HG02588 (cell line): ENCODE measurements at regions not wholly inside any gene's neighbourhood (a gene's known extent, or its start where the extent isn't known, plus 50 kb on each side); places are given as distances from the start of the nearest gene placed in this dataset.

Experiments
- ATAC-seq: cut with Tn5 transposase; IDR thresholded peaks from one replicate; pipeline ENCODE4 v1.9.1; 2021; ENCODE audit warnings: mild to moderate bottlenecking, moderate library complexity; ENCODE audit not compliant: unreplicated experiment

GRCh38 chr6:167766986-167767714 lies 59.6 kb upstream of the AFDN start:
- no peak for ATAC-seq

GRCh38 chr6:167767715-167768107 lies 59.0 kb upstream of the AFDN start:
- ATAC-seq: no peak

GRCh38 chr6:167768471-167769215 lies 58.1 kb upstream of the AFDN start:
- no peak for ATAC-seq

GRCh38 chr6:167769408-167770190 lies 57.1 kb upstream of the AFDN start:
- no peak for ATAC-seq

- ATAC-seq: no peak
Observed at GRCh38 chr6:167770291-167770955, 56.3 kb upstream of the AFDN start.

GRCh38 chr6:167774881-167775280 lies 51.8 kb upstream of the AFDN start:
- no peak for ATAC-seq

GRCh38 chr6:167776906-167777627 lies 49.6 kb upstream of the AFDN start:
- no peak for ATAC-seq
